ENCODE measurements at regions not wholly inside any gene's neighbourhood (a gene's known extent, or its start where the extent isn't known, plus 50 kb on each side); places are given as distances from the start of the nearest gene placed in this dataset.

DNA sequence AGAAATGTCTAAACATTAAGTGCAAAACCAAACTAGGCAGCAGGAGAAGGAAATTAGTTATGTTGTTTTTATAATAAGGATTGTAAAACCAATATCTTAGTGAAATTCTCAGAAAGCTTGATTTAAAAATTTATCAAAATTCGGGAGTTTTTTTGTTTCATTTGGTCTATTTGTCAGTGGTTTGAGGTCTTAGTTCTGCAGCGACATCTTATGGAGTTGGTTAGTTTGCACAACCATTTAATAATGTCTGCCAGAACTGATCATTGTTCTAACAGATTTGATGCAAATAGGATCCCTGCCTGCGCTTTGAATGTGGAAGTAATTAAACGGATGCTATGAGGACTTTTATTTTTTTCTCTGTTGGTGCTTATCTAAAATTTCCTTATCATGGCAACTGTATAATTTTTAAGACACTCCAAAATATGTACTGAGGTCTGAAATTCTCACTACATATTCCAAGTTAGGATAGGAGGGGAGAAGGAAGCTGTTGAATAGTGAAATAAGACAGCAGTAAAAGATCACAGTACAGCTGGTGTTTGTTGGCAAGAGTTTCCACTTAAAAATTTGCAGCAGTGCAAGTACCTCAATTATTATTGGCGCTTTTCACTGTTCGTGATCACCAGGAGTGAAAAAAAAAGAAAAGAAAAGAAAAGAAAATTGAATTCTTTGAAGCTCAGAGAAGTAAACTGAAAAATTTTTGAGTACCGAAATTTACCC, 2521.4 kb downstream of the ARAP2 start:
- TF ChIP-seq, protein P1, sequence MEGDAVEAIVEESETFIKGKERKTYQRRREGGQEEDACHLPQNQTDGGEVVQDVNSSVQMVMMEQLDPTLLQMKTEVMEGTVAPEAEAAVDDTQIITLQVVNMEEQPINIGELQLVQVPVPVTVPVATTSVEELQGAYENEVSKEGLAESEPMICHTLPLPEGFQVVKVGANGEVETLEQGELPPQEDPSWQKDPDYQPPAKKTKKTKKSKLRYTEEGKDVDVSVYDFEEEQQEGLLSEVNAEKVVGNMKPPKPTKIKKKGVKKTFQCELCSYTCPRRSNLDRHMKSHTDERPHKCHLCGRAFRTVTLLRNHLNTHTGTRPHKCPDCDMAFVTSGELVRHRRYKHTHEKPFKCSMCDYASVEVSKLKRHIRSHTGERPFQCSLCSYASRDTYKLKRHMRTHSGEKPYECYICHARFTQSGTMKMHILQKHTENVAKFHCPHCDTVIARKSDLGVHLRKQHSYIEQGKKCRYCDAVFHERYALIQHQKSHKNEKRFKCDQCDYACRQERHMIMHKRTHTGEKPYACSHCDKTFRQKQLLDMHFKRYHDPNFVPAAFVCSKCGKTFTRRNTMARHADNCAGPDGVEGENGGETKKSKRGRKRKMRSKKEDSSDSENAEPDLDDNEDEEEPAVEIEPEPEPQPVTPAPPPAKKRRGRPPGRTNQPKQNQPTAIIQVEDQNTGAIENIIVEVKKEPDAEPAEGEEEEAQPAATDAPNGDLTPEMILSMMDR (IDR thresholded peaks at IDR 0.05; ENCODE audit: low read length) = no peak
- TF ChIP-seq EZH2 (IDR thresholded peaks at IDR 0.05; ENCODE audit: borderline replicate concordance, low read length) = no peak

All from OCI-LY1 (cell line).